GM08714 (cell line): ENCODE measurements at regions not wholly inside any gene's neighbourhood (a gene's known extent, or its start where the extent isn't known, plus 50 kb on each side); places are given as distances from the start of the nearest gene placed in this dataset.

Experiments
- H3K4me3 ChIP-seq: fragments of 200-500 bp; sonication (Bioruptor generic); 2 replicates; pipeline ENCODE4 v1.5.1; 2014; ENCODE audit warnings: mild to moderate bottlenecking, low read length, inconsistent platforms
- ZNF274 ChIP-seq: IDR thresholded peaks from 2 replicates; pipeline ENCODE4 v1.6.1; 2012; ENCODE audit warnings: mild to moderate bottlenecking, low read depth, low read length

DNA sequence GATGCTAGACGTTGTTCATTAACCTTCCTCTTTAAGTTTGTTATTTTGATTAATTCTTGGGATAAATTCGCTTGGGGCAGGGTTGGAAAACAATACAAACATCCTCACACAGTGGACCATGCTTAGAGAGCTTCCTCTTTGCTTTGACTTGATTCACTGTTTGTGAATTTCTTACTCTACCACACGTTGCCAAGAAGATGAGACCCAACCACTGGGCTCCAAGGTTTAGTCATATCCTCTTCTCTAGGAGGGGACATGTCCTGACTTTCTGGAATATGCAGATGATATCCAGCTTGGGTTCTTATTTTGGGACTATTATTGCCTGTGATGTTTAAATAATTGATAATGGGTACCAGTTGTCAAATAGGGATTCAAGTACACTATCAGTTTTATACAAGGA is 428.2 kb downstream of the ATP23 start:
- no peak overlapping the region for H3K4me3 ChIP-seq
- no peak for TF ChIP-seq ZNF274

DNA sequence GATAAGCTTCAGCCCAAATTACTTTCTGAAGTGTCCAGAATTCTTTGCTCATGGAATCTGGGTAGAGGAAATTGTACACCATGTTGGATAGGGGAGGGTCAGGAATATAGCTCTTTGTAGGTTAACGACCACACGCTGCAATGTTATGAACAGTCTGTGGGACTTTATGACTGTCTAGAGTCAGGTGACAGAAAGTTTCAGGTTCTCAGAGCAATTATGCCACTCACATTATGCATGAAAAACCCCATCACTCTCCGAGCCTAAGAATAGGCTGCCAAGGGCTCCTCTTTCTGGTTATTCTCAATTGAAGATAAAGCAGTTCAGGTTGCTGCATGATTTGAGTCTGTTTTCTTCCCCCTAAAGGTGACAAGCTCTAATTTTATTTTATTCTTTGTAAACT is 430.9 kb downstream of the ATP23 start:
- no peak overlapping the region for H3K4me3 ChIP-seq
- TF ChIP-seq ZNF274, result no peak

DNA sequence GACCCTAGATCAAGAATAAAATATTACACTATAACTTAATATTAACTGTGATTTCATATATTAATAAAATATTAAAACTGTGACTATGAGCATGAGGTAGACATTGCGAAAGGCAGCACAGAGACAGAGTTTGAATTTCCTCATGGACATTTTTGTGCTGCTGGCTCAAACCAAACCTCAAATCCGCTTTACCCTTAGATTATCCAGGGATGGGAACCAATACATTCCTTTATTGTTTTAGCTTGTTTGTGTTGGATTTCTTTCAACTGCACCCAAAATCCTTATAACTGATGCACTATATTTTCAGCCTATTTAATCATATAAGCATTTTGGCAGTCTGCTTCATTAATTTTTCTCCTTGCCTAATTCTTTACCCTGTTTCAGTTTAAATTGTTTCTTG is 436.7 kb downstream of the ATP23 start:
- no peak overlapping the region for H3K4me3 ChIP-seq
- TF ChIP-seq ZNF274, result no peak

DNA sequence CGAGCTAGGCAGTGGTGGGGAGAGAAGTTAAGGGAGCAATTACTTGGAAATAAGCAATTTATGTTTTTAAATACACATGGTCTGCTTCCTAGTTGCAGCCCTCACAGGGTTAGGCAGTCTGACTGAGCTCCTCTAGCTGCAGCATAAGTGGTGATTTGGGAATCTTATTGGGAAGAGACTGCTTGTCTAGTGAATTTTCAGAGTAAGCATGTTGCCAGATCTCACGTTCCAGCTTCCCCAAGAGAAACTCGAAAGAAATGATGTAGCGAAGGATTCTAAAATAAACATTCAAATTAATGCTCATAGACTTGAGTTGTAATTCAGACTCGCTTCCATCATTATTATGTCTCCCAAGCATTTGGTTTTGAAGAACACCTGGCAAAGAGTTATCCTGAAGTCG is 440.2 kb downstream of the ATP23 start:
- TF ChIP-seq ZNF274, result no peak
- no peak overlapping the region for H3K4me3 ChIP-seq

DNA sequence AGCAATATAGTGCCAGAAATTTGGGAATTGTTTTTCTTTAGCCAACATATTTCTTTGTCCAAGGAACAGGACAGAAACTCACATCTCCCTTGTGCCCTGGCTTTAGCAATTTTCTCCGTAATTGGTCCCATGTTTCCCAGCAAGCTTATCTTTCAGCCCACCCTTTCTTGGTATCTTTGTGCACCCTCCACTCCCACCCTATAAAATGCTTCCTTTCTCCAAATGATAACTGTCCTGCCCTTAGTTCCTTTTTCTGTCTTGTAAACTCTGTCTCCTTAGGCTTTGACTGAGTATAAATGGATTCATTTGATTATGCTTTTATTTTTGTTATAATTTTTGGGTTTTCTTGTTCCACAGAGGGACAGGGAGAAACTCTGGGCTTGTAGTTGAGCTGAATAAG is 442.8 kb downstream of the ATP23 start:
- no peak for TF ChIP-seq ZNF274
- no peak overlapping the region for H3K4me3 ChIP-seq

DNA sequence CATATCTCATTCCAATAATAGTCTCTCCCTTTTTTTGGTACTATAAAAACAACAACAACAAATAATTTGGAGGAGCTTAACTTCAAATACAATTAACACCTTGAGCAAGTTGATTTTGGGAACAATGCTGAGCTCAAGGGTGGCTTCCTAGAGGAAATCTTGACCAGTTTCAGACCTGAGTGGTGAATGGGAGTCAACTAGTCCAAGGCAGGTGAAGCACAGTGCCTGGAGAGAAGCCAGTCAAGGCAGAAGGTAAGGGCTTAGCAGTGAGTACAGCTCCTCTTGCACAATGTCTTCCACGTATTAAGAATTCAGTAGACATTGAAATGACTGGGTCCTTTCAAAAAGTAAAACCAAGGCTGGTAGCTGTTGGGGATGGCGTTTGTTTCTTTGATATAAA is 444.8 kb downstream of the ATP23 start:
- no peak for TF ChIP-seq ZNF274

DNA sequence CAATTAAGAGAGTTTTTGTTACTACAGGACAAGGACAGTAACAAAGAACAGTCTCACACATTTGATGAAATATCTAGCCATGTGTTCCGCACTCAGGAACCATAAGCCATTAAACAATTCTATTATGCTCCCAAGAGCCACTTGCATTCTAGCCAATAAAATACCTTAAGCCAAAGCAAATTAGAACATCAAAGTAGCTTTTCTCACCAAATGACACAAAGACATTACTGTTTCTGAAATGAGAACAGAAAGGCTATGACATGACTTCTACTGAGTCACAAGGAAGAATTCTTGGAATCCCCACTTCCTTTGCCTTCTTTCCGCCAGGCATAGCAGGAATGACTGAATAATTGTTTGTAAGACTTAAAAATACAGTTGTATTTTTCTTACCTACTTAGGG is 445.8 kb downstream of the ATP23 start:
- no peak for TF ChIP-seq ZNF274
- no peak overlapping the region for H3K4me3 ChIP-seq

More for the DNA sequence above, 444.8 kb downstream of the ATP23 start:
- H3K4me3 ChIP-seq, result no peak overlapping the region

DNA sequence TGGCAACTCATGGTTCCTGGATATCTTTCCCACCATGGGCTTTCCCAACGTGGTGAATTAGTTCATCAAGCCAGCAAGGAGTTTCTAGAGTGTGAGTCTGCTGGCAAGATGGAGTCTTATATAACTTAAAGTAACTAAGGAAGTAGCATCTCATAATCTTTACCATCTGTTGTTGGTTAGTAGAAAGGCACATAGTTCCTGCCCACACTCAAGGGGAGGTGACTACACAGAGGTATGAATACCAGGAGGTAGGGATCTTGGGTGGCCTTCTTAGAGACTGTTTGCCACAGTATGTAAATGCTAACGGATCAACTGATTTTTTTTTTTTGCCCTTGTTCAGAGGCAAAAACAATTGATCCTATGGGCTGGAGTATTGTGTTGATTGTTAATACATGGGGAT is 446.9 kb downstream of the ATP23 start:
- H3K4me3 ChIP-seq, result no peak overlapping the region
- TF ChIP-seq ZNF274, result no peak

DNA sequence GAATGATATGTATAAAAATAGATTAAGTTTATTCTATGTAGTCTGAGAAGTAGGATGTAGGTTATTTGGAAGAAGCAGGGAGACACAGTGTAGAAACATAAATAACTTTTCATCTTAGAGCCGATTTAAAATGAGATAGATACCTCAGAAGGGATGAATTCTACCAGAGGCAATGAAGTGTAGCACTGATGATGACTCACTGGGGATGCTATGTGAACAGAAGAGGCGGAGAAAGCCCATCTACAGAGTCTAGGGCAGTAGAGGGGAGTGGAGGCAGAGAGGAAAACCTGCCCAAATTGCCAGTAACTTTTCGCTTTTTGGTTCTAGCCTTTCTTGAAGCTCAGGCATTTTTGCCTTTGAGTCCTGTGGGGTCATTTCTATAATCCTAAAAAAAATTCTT is 451.8 kb downstream of the ATP23 start:
- no peak for TF ChIP-seq ZNF274
- H3K4me3 ChIP-seq, result no peak overlapping the region

DNA sequence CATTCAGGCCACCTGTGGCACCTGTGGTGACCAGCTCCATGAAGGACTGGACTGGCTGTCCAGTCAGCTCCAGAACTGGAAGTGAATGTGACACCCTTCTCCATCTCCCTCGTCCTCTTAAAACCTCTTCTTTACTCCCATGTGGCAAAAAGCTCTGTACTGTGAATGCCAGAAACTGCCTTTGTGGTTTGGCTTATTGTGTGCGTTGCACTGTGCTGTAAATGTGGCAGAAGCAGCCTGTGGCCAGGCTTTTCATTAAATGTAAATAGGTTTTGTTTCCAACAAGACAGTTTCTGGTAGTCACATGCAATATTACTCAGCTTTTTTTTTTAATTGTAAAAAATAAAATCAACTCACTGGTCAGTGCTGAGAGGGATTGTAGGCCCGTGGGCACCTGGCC is 453.7 kb downstream of the ATP23 start:
- H3K4me3 ChIP-seq, result no peak overlapping the region
- no peak for TF ChIP-seq ZNF274

DNA sequence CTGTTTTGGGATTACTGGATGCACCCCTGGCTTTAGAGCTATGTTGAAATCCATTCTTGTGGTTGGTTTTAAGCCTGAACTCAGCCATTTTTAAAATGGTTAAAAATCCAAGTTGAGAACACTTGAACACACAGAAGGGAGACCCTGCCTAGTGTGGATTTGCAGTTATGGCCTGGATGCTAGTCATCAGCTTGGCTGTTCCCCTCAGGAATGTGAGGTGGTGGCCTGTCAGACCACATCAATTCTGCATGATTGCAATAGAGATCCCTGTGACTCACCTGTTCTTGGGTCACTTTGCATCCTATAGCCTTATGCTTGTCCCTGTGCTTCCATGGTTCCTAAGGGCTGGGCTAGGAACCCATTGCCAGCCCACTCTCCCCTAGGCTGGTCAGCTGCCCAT is 454.1 kb downstream of the ATP23 start:
- no peak for TF ChIP-seq ZNF274
- no peak overlapping the region for H3K4me3 ChIP-seq

DNA sequence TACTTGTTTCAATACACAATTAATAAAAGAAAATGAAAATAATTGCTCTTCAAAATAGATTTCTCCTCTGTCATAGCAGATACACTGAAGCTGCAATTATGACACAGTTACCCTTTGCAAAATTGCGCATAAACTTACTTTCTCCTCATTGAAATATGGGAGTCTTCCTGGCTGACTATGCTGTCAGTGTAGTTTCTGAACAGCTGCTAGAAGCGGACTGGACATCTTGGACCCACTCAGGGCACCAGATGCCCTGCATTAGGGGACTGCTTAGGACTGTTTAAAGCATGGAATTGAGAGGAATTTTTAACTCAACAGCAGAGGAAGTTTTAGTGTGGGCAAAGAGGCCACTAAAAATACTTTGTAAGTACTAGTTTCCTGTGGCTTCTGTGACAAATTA is 454.9 kb downstream of the ATP23 start:
- TF ChIP-seq ZNF274, result no peak
- no peak overlapping the region for H3K4me3 ChIP-seq

DNA sequence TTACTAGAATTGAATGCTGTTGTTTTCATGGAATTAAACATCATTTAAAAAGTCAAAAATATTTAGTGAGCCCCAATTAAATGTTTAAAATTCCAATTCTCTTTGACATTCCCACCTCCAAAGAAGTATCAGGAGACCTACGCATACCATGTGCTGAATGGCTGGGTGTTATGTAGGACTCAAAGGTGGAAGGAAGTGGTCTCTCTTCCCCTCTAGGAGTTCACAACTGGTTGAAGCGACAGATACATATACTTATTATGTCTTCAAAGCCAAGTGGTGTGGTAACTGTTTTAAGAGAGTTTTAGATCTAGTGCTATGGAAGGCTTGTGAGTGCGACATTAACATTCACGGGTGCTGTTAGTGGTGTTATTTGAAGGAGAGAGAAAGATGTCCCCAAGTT is 464.0 kb downstream of the ATP23 start:
- no peak for TF ChIP-seq ZNF274
- no peak overlapping the region for H3K4me3 ChIP-seq

DNA sequence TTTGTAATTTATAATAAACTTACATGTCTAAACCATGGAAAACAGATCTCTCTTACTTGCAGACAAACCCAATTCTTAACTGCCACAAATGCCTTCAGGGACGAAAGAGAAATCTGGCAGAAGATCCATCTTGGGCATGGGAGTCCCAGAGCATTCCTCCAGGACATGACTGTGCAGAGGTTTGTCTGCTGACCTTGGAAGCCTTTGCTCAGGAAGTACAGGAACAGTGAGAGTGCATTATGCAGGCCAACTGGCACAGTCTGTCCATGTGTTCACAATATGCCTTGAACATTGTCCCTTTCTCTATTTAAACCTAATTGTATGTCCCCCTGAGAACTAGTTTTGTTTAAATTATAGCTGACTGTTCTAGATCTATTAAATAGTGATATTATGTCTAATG is 467.1 kb downstream of the ATP23 start:
- H3K4me3 ChIP-seq, result no peak overlapping the region
- TF ChIP-seq ZNF274, result no peak

DNA sequence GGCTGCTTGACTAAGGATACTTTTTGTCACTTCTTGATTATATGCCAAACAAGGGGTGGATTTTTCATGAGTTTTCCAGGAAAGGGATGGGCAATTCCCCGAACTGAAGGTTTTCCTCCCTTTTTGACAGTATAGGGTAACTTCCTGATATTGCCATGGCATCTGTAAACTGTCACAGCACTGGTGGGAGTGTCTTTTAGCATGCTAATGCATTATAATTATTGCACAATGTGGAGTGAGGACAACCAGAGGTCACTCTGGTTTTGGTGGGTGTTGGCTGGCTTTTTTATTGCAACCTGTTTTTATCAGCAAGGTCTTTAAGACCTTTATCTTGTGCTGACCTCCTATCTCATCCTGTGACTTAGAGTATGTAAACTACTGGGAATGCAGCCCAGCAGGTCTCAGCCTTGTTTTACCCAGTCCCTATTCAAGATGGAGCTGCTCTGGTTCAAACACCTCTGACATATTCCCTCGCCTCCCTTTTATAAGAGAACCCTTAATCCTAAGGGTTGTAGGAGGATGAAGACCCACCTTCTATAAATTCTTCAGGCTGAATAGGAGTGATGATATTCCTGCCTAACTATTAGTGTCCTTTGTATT is 471.2 kb downstream of the ATP23 start:
- TF ChIP-seq ZNF274, result no peak
- no peak overlapping the region for H3K4me3 ChIP-seq

DNA sequence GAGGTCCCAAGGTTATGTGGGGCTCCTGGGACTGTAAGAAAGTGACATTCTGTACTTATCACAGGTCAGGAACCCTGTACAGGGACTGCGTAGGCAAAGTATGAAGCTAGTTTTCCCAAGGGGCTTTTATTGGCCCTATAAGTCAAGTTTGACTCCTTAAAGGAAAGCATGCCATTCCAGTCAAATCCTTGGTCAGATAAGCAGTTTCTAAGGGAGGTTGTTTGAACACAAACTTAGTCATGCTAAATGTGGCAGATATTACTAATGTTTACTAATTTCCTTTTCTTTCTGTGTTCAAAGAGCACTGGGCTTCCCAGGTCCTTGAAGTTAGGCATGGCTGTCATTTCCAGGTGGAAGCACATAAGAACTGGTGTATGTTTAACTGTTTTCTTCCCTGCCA is 472.4 kb downstream of the ATP23 start:
- no peak overlapping the region for H3K4me3 ChIP-seq
- no peak for TF ChIP-seq ZNF274
